Liver (tissue), 3 donors: ENCODE measurements at regions not wholly inside any gene's neighbourhood (a gene's known extent, or its start where the extent isn't known, plus 50 kb on each side); places are given as distances from the start of the nearest gene placed in this dataset.

Source experiments
- CTCF ChIP-seq: fragments of 150-350 bp; IDR thresholded peaks from 2 replicates; pipeline ENCODE4 v1.5.1; 2017; ENCODE audit warnings: improper control_type of control experiment, low read depth, low read length; ENCODE audit not compliant: missing input control
- GABPA ChIP-seq, 2 donors: IDR thresholded peaks in 1 of 2; conservative IDR thresholded peaks in 1 of 2; 2 replicates each; pipeline ENCODE4 v1.6.1; 2016; ENCODE audit warnings: antibody characterized with exemption in 2 of 2, mild to moderate bottlenecking in 1 of 2, moderate library complexity in 1 of 2
- JUND ChIP-seq, 2 donors: IDR thresholded peaks; 2 replicates each; pipeline ENCODE4 v1.6.1; 2016; ENCODE audit warnings: antibody characterized with exemption in 2 of 2
- MAX ChIP-seq: IDR thresholded peaks from 2 replicates; pipeline ENCODE4 v1.6.1; 2016; ENCODE audit warnings: antibody characterized with exemption
- RAD21 ChIP-seq, 2 donors: IDR thresholded peaks; 2 replicates each; pipeline ENCODE4 v1.6.1; 2016; ENCODE audit warnings: antibody characterized with exemption in 2 of 2, mild to moderate bottlenecking in 2 of 2
- RXRA ChIP-seq, 2 donors: IDR thresholded peaks; 2 replicates each; pipeline ENCODE4 v1.6.1; 2017 to 2018; ENCODE audit warnings: antibody characterized with exemption in 2 of 2, mild to moderate bottlenecking in 1 of 2
- donor health status: healthy.
- donor health status: healthy.

- TF ChIP-seq RAD21 (IDR thresholded peaks at IDR 0.05) (no peak), CTCF (no peak), MAX (no peak), JUND (IDR thresholded peaks at IDR 0.05) (no peak), GABPA (IDR thresholded peaks at IDR 0.05 in 1 of 2, conservative IDR thresholded peaks at IDR 0.05 in 1 of 2) (no peak), RXRA (IDR thresholded peaks at IDR 0.05) (no peak)
These were observed 204.0 kb downstream of the AHR start for GRCh38 chr7:17502213-17503060.
